Ovary (tissue), 7 donors: ENCODE measurements at regions not wholly inside any gene's neighbourhood (a gene's known extent, or its start where the extent isn't known, plus 50 kb on each side); places are given as distances from the start of the nearest gene placed in this dataset.
"Not testable (repeated sequence)": the region's sequence is repeated elsewhere in the genome, so short reads cannot be mapped to it uniquely, and the experiment has no call there.

Source experiments
- DNase-seq, 5 donors: peaks; one replicate each; pipeline ENCODE4 v3.0.0-alpha.2; 2019 to 2020
- H3K27ac ChIP-seq, 2 donors: fragments of 200-600 bp; one replicate each; pipeline versions ENCODE4 v1.5.1 to v1.8.0; 2019 to 2022
- H3K27me3 ChIP-seq: fragments of 200-600 bp; one replicate; pipeline ENCODE4 v1.8.0; 2022
- H3K36me3 ChIP-seq: fragments of 200-600 bp; sonication (generic); one replicate; pipeline ENCODE4 v1.5.1; 2019
- H3K4me1 ChIP-seq: one replicate; pipeline ENCODE4 v1.8.1; 2013; ENCODE audit warnings: mild to moderate bottlenecking, moderate library complexity; ENCODE audit not compliant: insufficient read depth
- H3K4me3 ChIP-seq: fragments of 200-600 bp; sonication (generic); one replicate; pipeline ENCODE4 v1.5.1; 2017
- H3K9me3 ChIP-seq, 2 donors: fragments of 200-600 bp in 1 of 2; sonication (generic) in 1 of 2; one replicate each; pipeline versions ENCODE4 v1.5.1 to v1.8.1; 2013 to 2019; ENCODE audit warnings: mild to moderate bottlenecking in 1 of 2, moderate library complexity in 1 of 2
- EP300 ChIP-seq: sonication (generic); formaldehyde crosslinking; IDR thresholded peaks from one replicate; pipeline ENCODE4 v1.6.1; 2017; ENCODE audit warnings: antibody characterized with exemption
- POLR2A ChIP-seq: fragments of 450-650 bp; IDR thresholded peaks from one replicate; pipeline ENCODE4 v1.6.1; 2017; ENCODE audit warnings: antibody characterized with exemption, mild to moderate bottlenecking, moderate library complexity
- WGBS, 3 donors: extraction: QIAGEN DNeasy Blood & Tissue Kit in 1 of 3; methylation state at CpG; one replicate each; pipeline versions ENCODE4 v1.1.5 to v1.1.7; 2013 to 2017; 5-methylcytosine and 5-hydroxymethylcytosine counted together
- intact Hi-C, 4 donors: fragments of 100-400 bp; cut with DNase I; formaldehyde crosslinking; loops; one replicate each; pipeline versions ENCODE4 v1.11.0 to v1.15.1; 2022 to 2023
- TF ChIP-seq, protein P1 (sequence below), 3 donors: fragments of 450-650 bp in 2 of 3; fragments of 200-600 bp in 1 of 3; IDR thresholded peaks; one replicate each; pipeline versions ENCODE4 v1.5.1 to v1.8.0; 2016 to 2022; ENCODE audit warnings: antibody characterized with exemption in 3 of 3, mild to moderate bottlenecking in 1 of 3
- donor health status: DM: no; HTN: no; CAD: no; lungs with moderate emphysema.
- donor health status: DM: no; HTN: no; CAD: no.
- donor health status: Bipolar disorder and iron deficiency.
- donor health status: DM: no; HTN: no; CAD: no.
- donor health status: DM: yes; HTN: yes; CAD: no.

DNA sequence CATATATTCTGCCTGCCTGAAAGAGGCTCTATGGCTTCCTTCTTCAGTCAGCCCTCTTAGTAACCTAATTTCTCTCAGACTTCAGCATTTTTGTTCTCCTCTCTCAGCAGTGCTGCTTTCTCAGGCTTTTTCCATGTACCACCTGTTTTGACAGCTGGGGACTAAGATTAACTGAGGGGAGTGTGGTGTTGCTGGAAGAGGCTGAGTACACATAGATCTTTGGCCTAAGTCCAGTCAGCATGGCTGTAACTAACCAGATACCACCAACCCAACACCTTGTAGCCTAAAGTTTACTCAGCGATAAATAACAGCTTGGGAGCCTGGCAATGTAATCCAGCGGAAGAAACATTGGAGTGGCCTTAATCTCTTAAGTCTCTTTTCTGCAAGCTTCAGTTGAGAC is 85.5 kb downstream of the RTL3 start:
- 66 to 74% (median 74%) methylated on average over 2 of the region's 2 CpGs for WGBS, 3 donors
- intact Hi-C loops: no loop called here
- TF ChIP-seq POLR2A: no peak
- TF ChIP-seq, protein P1, sequence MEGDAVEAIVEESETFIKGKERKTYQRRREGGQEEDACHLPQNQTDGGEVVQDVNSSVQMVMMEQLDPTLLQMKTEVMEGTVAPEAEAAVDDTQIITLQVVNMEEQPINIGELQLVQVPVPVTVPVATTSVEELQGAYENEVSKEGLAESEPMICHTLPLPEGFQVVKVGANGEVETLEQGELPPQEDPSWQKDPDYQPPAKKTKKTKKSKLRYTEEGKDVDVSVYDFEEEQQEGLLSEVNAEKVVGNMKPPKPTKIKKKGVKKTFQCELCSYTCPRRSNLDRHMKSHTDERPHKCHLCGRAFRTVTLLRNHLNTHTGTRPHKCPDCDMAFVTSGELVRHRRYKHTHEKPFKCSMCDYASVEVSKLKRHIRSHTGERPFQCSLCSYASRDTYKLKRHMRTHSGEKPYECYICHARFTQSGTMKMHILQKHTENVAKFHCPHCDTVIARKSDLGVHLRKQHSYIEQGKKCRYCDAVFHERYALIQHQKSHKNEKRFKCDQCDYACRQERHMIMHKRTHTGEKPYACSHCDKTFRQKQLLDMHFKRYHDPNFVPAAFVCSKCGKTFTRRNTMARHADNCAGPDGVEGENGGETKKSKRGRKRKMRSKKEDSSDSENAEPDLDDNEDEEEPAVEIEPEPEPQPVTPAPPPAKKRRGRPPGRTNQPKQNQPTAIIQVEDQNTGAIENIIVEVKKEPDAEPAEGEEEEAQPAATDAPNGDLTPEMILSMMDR (IDR thresholded peaks at IDR 0.05): no peak
- no peak for TF ChIP-seq EP300
- H3K27me3 ChIP-seq: no peaks in the 10 kb centered on the region
- H3K27ac ChIP-seq: no peak overlapping the region
- DNase-seq: no peak
- H3K4me1 ChIP-seq: no peaks in the 10 kb centered on the region
- H3K36me3 ChIP-seq: no peaks in the 10 kb centered on the region
- H3K9me3 ChIP-seq: no peaks in the 10 kb centered on the region
- no peak overlapping the region for H3K4me3 ChIP-seq

GRCh38 chrX:78571849-78572248 is 87.3 kb downstream of the RTL3 start:
- intact Hi-C loops: no loop called here
- H3K36me3 ChIP-seq: no peaks in the 10 kb centered on the region
- no peaks in the 10 kb centered on the region for H3K9me3 ChIP-seq
- TF ChIP-seq, protein P1 (IDR thresholded peaks at IDR 0.05): no peak
- TF ChIP-seq EP300 (no peak), POLR2A (no peak)
- no peak overlapping the region for H3K4me3 ChIP-seq
- WGBS, 3 donors: 60 to 79% (median 68%) methylated on average over 2 of the region's 2 CpGs
- no peaks in the 10 kb centered on the region for H3K4me1 ChIP-seq
- no peak for DNase-seq
- H3K27ac ChIP-seq: no peak overlapping the region
- H3K27me3 ChIP-seq: no peaks in the 10 kb centered on the region

DNA sequence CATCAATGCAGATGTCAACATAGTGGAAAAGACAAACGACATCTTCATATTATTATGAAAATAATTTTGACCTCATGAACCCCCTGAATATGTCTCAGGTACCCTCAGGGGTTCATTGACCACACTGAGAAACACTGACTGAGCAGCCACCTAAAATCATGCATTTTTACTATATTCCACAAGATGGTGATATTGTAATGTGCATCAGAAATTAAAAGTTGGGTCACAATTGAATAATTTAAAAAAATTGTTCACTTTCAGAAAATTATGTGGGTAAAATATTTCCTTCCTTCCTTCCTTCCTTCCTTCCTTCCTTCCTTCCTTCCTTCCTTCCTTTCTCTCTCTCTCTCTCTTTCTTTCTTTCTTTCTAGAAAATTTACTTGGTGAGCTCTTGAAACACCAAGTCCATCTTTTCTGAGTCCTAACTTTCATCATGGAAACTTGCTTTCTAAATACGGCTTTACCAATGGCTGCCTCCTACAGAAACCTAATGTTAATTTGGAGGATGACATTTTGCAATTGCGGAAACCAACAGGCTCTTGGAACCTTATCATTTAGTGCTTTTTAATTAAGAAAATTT is 103.6 kb downstream of the RTL3 start:
- no peak overlapping the region for H3K27ac ChIP-seq
- H3K4me3 ChIP-seq: no peak overlapping the region
- no peaks in the 10 kb centered on the region for H3K27me3 ChIP-seq
- no peak for DNase-seq
- WGBS, 3 donors: 32 to 41% (median 33%) methylated on average over 3 of the region's 3 CpGs
- intact Hi-C loops: no loop called here
- H3K9me3 ChIP-seq: no peaks in the 10 kb centered on the region
- TF ChIP-seq POLR2A (no peak), EP300 (no peak)
- TF ChIP-seq, protein P1 (IDR thresholded peaks at IDR 0.05): peak in 2 of 3 donors; percentile 33 to 54
- H3K4me1 ChIP-seq: no peaks in the 10 kb centered on the region
- H3K36me3 ChIP-seq: no peaks in the 10 kb centered on the region

GRCh38 chrX:78552628-78553027 is 106.5 kb downstream of the RTL3 start:
- DNase-seq, H3K9me3 ChIP-seq, H3K27me3 ChIP-seq, H3K36me3 ChIP-seq, H3K4me1 ChIP-seq, intact Hi-C loops, H3K27ac ChIP-seq, H3K4me3 ChIP-seq: not testable (repeated sequence)
- 67 to 95% (median 91%) methylated on average over 1 of the region's 1 CpG for WGBS, 3 donors

DNA sequence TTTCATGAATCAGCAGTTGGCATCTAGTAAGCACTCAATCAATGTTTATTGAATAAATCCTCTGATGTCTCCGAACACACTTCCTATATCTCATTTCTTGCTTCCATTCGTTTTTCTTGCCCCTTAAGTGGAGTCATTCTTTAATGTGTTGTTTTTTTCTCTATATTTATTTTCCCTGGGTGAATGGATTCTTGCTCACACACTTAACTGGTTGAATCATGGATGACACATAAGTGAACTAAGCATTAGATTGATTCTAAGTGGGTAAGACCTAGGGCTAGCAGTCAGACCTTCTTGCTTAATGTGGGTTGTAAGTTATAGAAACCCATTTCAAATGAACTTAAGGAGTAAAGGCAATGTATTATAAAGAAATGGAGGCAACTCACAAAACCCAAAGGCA is 111.1 kb downstream of the RTL3 start:
- no peak overlapping the region for H3K27ac ChIP-seq
- intact Hi-C loops: no loop called here
- H3K4me1 ChIP-seq: no peaks in the 10 kb centered on the region
- H3K36me3 ChIP-seq: no peaks in the 10 kb centered on the region
- WGBS, 3 donors: 44 to 59% (median 53%) methylated on average over 2 of the region's 2 CpGs
- no peaks in the 10 kb centered on the region for H3K27me3 ChIP-seq
- no peaks in the 10 kb centered on the region for H3K9me3 ChIP-seq
- no peak overlapping the region for H3K4me3 ChIP-seq
- TF ChIP-seq POLR2A (no peak), EP300 (no peak)
- TF ChIP-seq, protein P1 (IDR thresholded peaks at IDR 0.05): no peak
- no peak for DNase-seq
